Right renal cortex interstitium (tissue), 3 donors: ENCODE measurements at regions not wholly inside any gene's neighbourhood (a gene's known extent, or its start where the extent isn't known, plus 50 kb on each side); places are given as distances from the start of the nearest gene placed in this dataset.
"Not testable (repeated sequence)": the region's sequence is repeated elsewhere in the genome, so short reads cannot be mapped to it uniquely, and the experiment has no call there.

Experiments
- DNase-seq, 3 donors: peaks; one replicate each; pipeline ENCODE4 v3.0.0-alpha.2; 2013; ENCODE audit warnings: low read depth in 3 of 3, low spot score in 2 of 3

- DNase-seq = no peak
These were observed 953.2 kb downstream of the SORCS3 start for GRCh38 chr10:105594296-105594695.

- no peak for DNase-seq
These were observed 951.4 kb downstream of the SORCS3 start for GRCh38 chr10:105592468-105592867.

- no peak for DNase-seq
These were observed 945.5 kb downstream of the SORCS3 start for GRCh38 chr10:105586451-105587098.

GRCh38 chr10:105585753-105586152, 944.7 kb downstream of the SORCS3 start:
- no peak for DNase-seq

- DNase-seq = no peak
These were observed 944.1 kb downstream of the SORCS3 start for GRCh38 chr10:105585171-105585570.

- DNase-seq = no peak
These were observed 938.0 kb downstream of the SORCS3 start for GRCh38 chr10:105579112-105579511.

- DNase-seq = no peak
These were observed 936.9 kb downstream of the SORCS3 start for GRCh38 chr10:105577865-105578607.

- DNase-seq = no peak
These were observed 918.4 kb downstream of the SORCS3 start for GRCh38 chr10:105559333-105560097.

- not testable (repeated sequence) for DNase-seq
These were observed 909.4 kb downstream of the SORCS3 start for GRCh38 chr10:105550453-105550852.

- DNase-seq = no peak
These were observed 908.6 kb downstream of the SORCS3 start for GRCh38 chr10:105549731-105550130.

GRCh38 chr10:105545101-105545500, 904.0 kb downstream of the SORCS3 start:
- DNase-seq = no peak

GRCh38 chr10:105540381-105540780, 899.3 kb downstream of the SORCS3 start:
- DNase-seq = no peak

GRCh38 chr10:105538874-105539273, 897.8 kb downstream of the SORCS3 start:
- DNase-seq = no peak

GRCh38 chr10:105535478-105535877, 894.4 kb downstream of the SORCS3 start:
- no peak for DNase-seq

- no peak for DNase-seq
These were observed 893.0 kb downstream of the SORCS3 start for GRCh38 chr10:105534086-105534485.

GRCh38 chr10:105516511-105516910, 875.4 kb downstream of the SORCS3 start:
- no peak for DNase-seq

GRCh38 chr10:105514106-105514505, 873.0 kb downstream of the SORCS3 start:
- no peak for DNase-seq

- no peak for DNase-seq
These were observed 868.4 kb downstream of the SORCS3 start for GRCh38 chr10:105509517-105509916.

GRCh38 chr10:105506262-105506661, 865.2 kb downstream of the SORCS3 start:
- DNase-seq = no peak

GRCh38 chr10:105503714-105504113, 862.6 kb downstream of the SORCS3 start:
- DNase-seq = no peak

- no peak for DNase-seq
These were observed 861.0 kb downstream of the SORCS3 start for GRCh38 chr10:105502058-105502457.

- DNase-seq = no peak
These were observed 853.9 kb downstream of the SORCS3 start for GRCh38 chr10:105494944-105495343.
